ENCODE measurements at regions not wholly inside any gene's neighbourhood (a gene's known extent, or its start where the extent isn't known, plus 50 kb on each side); places are given as distances from the start of the nearest gene placed in this dataset.

GRCh38 chr4:151888367-151888866 lies 127.6 kb upstream of the GATB start:
- no peak for DNase-seq (ENCODE audit: low spot score)

GRCh38 chr4:151887816-151888180 lies 127.0 kb upstream of the GATB start:
- no peak for DNase-seq (ENCODE audit: low spot score)

GRCh38 chr4:151887031-151887815 lies 126.4 kb upstream of the GATB start:
- DNase-seq (ENCODE audit: low spot score) = no peak

- DNase-seq (ENCODE audit: low spot score) = no peak
Measured at GRCh38 chr4:151885123-151885522, 124.3 kb upstream of the GATB start.

GRCh38 chr4:151883747-151884146 lies 122.9 kb upstream of the GATB start:
- no peak for DNase-seq (ENCODE audit: low spot score)

GRCh38 chr4:151882072-151882803 lies 121.4 kb upstream of the GATB start:
- DNase-seq (ENCODE audit: low spot score) = no peak

GRCh38 chr4:151879705-151880445 lies 119.1 kb upstream of the GATB start:
- DNase-seq (ENCODE audit: low spot score) = no peak

- no peak for DNase-seq (ENCODE audit: low spot score)
Measured at GRCh38 chr4:151876381-151876988, 115.7 kb upstream of the GATB start.

GRCh38 chr4:151874328-151874727 lies 113.5 kb upstream of the GATB start:
- no peak for DNase-seq (ENCODE audit: low spot score)

GRCh38 chr4:151866592-151866918 lies 105.7 kb upstream of the GATB start:
- no peak for DNase-seq (ENCODE audit: low spot score)

GRCh38 chr4:151865744-151866591 lies 105.2 kb upstream of the GATB start:
- no peak for DNase-seq (ENCODE audit: low spot score)

- DNase-seq (ENCODE audit: low spot score) = no peak
Measured at GRCh38 chr4:151865312-151865711, 104.5 kb upstream of the GATB start.

- no peak for DNase-seq (ENCODE audit: low spot score)
Measured at GRCh38 chr4:151864068-151864467, 103.3 kb upstream of the GATB start.

GRCh38 chr4:151862766-151863165 lies 102.0 kb upstream of the GATB start:
- no peak for DNase-seq (ENCODE audit: low spot score)

GRCh38 chr4:151860561-151861093 lies 99.8 kb upstream of the GATB start:
- DNase-seq (ENCODE audit: low spot score) = no peak

- no peak for DNase-seq (ENCODE audit: low spot score)
Measured at GRCh38 chr4:151859641-151860040, 98.8 kb upstream of the GATB start.

GRCh38 chr4:151858356-151858755 lies 97.5 kb upstream of the GATB start:
- no peak for DNase-seq (ENCODE audit: low spot score)

- DNase-seq (ENCODE audit: low spot score) = no peak
Measured at GRCh38 chr4:151857368-151857767, 96.6 kb upstream of the GATB start.

GRCh38 chr4:151855747-151856146 lies 94.9 kb upstream of the GATB start:
- DNase-seq (ENCODE audit: low spot score) = no peak

GRCh38 chr4:151854731-151855130 lies 93.9 kb upstream of the GATB start:
- no peak for DNase-seq (ENCODE audit: low spot score)

GRCh38 chr4:151853034-151853433 lies 92.2 kb upstream of the GATB start:
- DNase-seq (ENCODE audit: low spot score) = no peak
